H1 (cell line): ENCODE measurements at regions not wholly inside any gene's neighbourhood (a gene's known extent, or its start where the extent isn't known, plus 50 kb on each side); places are given as distances from the start of the nearest gene placed in this dataset.

ENCODE experiments used
- KDM5A ChIP-seq: fragments of 200-600 bp; IDR thresholded peaks from 2 replicates; pipeline ENCODE4 v1.7.1; 2012; ENCODE audit warnings: mild to moderate bottlenecking, low read length, inconsistent platforms, mixed read lengths
- TF ChIP-seq, protein P1 (sequence below): IDR thresholded peaks from 2 replicates; pipeline ENCODE4 v1.6.1; 2012; ENCODE audit warnings: inconsistent platforms

DNA sequence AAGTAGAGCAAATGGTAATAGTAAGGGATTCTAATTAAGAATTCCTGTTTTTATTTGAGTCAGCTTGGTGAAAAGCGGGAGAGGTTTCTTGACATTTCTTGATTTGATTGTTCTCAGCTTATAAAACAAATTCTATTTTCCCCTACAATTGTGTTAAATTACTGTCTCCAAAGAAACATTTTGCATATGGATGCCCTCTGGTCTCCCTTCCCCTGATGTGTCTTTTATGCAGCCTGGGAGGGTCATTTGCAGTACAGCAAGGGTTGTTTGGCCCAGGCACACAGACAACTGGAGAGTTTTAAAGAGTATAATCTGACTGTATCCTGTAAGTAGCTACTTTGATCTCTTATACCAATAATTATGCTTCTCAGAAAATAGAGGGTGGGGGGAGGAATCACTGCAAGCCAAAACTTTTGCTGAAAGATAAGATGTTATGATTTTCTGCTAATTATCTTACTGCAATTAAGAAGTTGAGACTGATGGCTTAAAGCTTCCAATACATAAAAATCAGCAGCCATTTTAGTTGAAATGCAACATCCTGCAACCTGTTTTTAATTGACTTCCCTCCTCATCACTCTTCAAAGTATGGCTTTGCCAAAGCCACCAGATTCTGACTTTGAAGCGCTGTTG, 204.1 kb upstream of the SEMA6A start (continued):
- TF ChIP-seq, protein P1, sequence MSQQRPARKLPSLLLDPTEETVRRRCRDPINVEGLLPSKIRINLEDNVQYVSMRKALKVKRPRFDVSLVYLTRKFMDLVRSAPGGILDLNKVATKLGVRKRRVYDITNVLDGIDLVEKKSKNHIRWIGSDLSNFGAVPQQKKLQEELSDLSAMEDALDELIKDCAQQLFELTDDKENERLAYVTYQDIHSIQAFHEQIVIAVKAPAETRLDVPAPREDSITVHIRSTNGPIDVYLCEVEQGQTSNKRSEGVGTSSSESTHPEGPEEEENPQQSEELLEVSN = no peak
- no peak for TF ChIP-seq KDM5A
